HPDE6-E6E7 (cell line): ENCODE measurements at regions not wholly inside any gene's neighbourhood (a gene's known extent, or its start where the extent isn't known, plus 50 kb on each side); places are given as distances from the start of the nearest gene placed in this dataset.

Source experiments
- DNase-seq: peaks from one replicate; pipeline ENCODE4 v3.0.0; 2011; ENCODE audit warnings: missing footprints; ENCODE audit errors: extremely low spot score

DNA sequence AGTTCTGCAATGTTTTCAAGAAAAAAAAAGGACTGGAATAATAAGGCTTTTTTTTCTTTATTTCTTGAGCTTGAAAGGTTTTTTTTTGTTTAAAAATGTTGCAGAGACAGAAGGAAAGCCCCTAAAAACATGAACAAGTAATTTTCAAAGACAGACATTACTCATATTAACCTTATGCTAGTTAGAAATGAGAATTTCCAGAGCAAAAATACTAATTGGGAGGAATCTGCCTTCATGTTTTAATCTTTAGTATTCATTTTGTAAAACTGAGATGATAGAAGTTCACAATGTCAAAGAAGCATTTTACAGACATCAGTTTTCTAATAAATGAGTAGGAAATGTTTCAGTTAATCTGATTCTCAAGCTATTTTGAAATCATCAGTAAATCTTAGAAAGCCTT is 1805.3 kb downstream of the PCDH7 start:
- DNase-seq: no peak

- DNase-seq: no peak
Observed at GRCh38 chr4:32544846-32545245, 1824.7 kb downstream of the PCDH7 start.

GRCh38 chr4:32551943-32552342 is 1831.8 kb downstream of the PCDH7 start:
- DNase-seq: no peak

GRCh38 chr4:32560306-32560705 is 1840.1 kb downstream of the PCDH7 start:
- no peak for DNase-seq

DNA sequence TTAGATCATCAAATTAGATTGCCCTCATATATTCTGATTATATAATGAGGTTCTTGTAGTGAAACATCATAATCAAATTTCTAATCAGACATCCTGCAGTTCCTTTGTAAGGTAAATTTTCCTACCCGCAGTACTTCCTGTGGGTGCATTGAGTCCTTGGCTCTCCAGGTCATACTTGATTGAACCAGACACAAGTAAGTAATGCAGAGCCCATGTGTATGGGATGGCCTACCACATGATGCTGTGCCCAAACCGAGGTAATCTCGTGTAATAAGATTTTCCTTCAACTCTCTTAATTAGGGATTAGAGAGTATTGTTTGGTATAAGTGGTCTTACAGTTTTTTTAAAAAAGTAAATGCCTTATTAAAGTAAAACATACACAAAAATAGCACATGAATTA is 1841.8 kb downstream of the PCDH7 start:
- no peak for DNase-seq

DNA sequence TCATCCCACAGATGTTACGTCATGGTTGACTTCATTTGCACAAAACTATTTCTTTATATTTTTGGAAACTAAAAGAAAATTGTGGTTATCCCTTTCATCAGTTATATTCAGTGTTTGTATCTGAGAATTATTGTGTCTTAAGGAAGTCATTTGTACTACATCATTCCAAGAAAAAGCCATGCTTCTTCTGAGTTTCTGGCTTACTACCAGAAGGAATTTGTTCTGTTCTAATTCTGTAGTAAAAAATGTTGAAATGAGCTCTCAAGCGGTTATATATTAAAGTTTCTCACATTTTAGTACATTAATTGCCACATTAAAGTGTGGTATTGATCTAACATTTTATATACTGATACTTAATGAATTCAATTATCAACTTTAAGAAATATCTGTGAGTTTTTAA is 1844.5 kb downstream of the PCDH7 start:
- DNase-seq: no peak

GRCh38 chr4:32569861-32570260 is 1849.7 kb downstream of the PCDH7 start:
- DNase-seq: no peak

- no peak for DNase-seq
Observed at GRCh38 chr4:32572366-32572765, 1852.2 kb downstream of the PCDH7 start.

GRCh38 chr4:32574803-32575202 is 1854.6 kb downstream of the PCDH7 start:
- DNase-seq: no peak

- no peak for DNase-seq
Observed at GRCh38 chr4:32589097-32589496, 1868.9 kb downstream of the PCDH7 start.

DNA sequence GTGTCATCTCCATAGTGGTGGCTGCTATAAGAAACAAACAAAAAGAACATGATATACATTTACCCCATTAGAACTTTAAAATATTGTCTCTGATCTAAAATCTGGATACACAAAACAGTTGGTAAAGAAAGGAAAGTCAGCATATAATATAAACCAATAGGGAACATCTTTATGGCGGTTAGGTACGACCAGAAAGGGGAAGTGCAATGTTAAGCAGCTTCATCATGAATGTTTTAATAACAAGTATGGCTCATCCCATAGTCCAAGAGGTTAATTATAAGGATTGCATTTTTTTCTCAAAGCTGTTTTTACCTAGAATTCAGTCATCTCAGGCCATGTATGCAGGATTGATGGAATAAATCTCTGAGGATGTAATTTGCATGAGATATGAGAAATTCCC is 1869.7 kb downstream of the PCDH7 start:
- DNase-seq: no peak

DNA sequence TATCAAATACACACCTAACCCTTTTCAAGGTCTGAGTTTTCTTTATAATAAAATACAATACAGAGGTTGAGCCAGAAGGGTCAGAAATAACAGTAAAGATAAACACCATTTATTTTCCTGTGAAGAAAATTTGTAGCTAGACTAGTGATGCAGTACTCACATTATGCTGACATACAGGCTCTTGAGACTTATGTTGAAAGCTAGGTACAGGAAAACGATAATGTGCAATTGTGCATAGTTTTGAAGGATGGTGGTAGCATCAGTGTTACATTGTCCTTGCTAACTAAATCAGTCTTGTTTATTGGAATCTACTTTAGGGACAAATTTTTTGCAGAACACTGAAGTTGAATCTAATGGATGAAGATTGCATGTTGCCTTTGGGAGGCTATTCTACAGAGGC is 1877.2 kb downstream of the PCDH7 start:
- DNase-seq: no peak

DNA sequence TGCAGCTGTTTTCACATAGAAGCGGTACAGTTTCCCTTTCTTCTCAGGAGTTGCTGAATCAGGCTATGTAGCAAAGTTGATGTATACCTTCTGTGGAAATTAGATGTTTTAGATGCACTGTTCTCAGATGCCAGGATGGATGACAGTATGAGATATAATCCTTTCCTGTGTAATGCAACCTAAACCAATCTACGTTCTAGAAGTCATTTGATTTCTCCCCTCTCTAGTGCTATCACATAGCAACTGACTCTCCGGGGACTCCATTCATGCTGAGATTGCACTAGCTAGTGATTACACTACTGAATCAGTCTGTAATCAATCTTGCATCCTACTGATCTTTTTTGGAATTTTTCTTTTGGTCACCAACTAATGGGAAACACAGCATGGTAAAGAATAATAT is 1881.7 kb downstream of the PCDH7 start:
- DNase-seq: no peak

GRCh38 chr4:32607978-32608377 is 1887.8 kb downstream of the PCDH7 start:
- no peak for DNase-seq

- no peak for DNase-seq
Observed at GRCh38 chr4:32624943-32625603, 1904.9 kb downstream of the PCDH7 start.

DNA sequence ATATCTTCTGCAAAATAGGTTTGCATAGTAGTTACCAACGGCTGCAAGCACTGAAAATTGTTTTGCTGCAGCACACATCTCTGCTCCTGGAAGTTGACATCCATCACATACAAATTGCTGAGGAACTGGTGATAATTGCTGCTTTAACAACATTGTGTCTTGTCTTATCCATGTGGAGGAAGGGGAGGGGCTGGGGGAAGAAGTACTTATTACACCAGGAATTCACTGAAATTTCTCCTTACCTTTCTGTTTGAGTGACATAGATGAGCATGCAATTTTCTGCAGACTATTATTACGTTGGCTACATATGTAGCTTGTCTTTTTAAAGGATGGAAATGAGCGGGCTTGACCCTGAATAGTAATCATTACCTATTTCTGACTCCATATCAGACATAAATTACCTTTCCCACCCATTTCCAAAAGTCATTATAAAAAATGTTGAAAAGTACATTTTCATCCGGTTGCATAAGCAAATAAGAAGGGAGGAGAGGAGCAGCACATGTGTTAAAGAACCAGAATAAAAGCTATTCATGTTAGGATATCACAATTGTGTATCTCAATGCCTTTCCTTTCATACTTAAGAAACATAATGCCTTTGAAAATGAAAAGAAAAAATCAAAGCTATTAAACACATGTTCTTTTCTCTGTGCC is 1905.6 kb downstream of the PCDH7 start:
- DNase-seq: no peak

DNA sequence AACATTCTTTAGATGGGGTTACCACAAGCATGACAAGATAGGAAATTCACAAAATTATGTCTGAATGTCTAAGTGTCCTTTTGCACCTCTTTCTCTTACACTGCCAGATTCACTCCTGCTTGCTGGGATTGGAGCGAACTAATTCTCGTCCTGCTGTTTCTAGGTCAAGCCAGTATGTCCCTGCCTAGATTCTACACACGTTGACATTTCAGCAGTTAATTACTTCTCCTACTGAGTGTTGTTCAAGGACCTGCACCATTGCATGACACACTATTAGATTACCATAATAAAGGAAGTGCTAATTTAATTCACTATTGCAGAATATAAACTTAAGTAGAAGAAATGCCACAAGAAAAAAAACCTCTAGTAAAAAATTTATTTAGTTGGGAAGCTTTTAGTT is 1911.7 kb downstream of the PCDH7 start:
- no peak for DNase-seq

- DNase-seq: no peak
Observed at GRCh38 chr4:32633421-32633820, 1913.3 kb downstream of the PCDH7 start.

GRCh38 chr4:32645653-32646052 is 1925.5 kb downstream of the PCDH7 start:
- DNase-seq: no peak

DNA sequence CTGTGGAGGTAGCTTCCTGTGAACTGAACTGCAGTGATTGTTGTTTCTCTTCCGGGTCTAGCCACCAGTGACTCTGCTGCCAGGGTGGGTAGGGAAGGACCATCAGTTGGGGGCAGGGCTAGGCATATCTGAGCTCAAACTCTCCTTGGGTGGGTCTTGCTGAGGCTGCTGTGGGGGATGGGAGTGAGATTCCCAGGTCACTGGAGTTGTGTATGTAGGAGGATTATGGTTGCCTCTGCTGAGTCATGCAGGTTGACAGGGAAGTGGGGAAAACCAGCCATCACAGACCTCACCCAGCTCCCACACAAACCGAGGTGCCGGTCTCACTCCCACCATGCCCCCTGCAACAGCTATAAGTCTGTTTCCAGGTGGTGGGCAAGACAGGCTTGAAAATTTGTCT is 1937.8 kb downstream of the PCDH7 start:
- no peak for DNase-seq

DNA sequence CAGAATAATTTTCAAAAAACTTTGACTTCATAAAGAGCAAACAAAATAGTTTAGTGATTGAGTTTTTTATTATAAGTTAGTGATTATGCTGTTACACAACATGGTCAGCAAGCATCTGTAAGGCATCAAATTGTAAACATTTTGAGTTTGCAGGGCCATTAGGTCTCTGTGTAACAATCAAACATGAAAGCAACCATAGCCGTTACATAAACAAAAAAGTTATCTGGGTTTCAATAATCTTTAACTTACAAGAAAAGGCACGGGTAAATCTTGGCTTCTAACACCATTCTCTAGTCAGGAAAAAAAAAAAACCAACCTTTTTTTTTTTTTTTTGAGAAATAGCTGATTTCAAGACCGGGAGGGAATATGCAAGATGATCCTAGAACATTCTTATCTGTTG is 1941.1 kb downstream of the PCDH7 start:
- DNase-seq: no peak

- no peak for DNase-seq
Observed at GRCh38 chr4:32662803-32663202, 1942.6 kb downstream of the PCDH7 start.

- no peak for DNase-seq
Observed at GRCh38 chr4:32672359-32672758, 1952.2 kb downstream of the PCDH7 start.

- DNase-seq: no peak
Observed at GRCh38 chr4:32680946-32681345, 1960.8 kb downstream of the PCDH7 start.
